GM19397 (cell line): ENCODE measurements at regions not wholly inside any gene's neighbourhood (a gene's known extent, or its start where the extent isn't known, plus 50 kb on each side); places are given as distances from the start of the nearest gene placed in this dataset.
A peak's percentile ranks its signal among the peaks of the same experiment; 100 is the strongest.

ENCODE experiments used
- ATAC-seq: cut with Tn5 transposase; IDR thresholded peaks from one replicate; pipeline ENCODE4 v1.9.1; 2021; ENCODE audit warnings: mild to moderate bottlenecking, moderate library complexity; ENCODE audit not compliant: unreplicated experiment

GRCh38 chr5:164728733-164729132, 1223.3 kb downstream of the MAT2B start:
- ATAC-seq, result no peak

- ATAC-seq, result no peak
These were observed 1229.9 kb downstream of the MAT2B start for GRCh38 chr5:164735334-164735733.

DNA sequence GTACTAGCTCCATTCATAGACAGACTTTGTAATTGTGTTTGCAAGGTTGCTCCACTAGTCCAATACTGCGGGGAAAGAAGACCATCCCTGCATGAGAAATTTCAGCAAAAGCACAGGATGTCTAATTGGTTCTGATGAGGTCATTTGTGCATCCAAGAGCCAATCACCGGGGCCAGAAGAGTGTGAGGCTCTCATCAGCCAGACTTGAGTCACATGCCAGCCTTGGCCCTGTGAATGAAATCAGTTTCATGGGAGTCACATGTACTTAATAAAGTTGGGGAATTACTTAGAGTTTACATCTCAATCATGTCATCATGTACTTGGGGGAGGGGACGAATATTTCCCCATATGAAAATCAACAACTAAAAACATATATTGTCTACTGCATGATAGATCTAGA, 1236.0 kb downstream of the MAT2B start:
- ATAC-seq, result no peak

DNA sequence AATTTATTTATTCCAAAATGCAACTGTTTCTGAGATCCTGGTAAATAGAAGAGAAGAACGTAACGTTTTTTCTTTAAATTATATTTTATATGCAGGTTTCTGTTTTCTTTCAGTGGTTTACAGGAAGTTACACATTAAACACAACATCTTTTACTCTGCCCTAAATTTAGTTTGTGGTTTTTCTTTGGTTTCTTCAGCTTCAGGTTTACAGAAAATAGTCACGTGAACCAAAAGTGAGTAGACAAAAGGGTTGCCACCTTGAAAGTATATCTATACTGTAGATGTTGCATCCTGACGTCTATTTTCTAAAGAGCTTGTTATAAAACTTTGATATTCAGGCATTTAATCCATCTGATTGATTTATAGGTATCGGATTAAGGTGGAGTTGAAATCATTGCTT, 1236.6 kb downstream of the MAT2B start:
- ATAC-seq, result peak; percentile 93

- ATAC-seq, result no peak
These were observed 1241.3 kb downstream of the MAT2B start for GRCh38 chr5:164746723-164747122.

DNA sequence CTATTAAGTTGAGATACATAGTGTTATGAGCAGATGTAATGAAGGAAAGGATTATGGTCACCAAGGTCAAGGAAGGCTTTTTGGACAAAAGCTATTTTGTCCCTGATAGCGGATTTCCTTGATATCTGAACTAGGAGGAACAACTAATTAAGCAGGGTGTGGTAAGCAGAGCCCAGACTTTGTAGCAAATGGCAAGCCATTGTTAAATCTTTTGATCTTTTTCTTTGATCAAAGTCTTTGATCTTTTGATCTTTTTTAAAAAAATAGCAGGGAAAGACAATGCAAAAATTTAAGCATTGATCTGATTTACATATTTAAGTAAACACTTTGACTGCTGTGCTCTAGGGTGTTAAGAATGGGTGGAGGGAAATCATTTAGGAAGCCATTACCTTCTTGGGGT, 1242.0 kb downstream of the MAT2B start:
- no peak for ATAC-seq

DNA sequence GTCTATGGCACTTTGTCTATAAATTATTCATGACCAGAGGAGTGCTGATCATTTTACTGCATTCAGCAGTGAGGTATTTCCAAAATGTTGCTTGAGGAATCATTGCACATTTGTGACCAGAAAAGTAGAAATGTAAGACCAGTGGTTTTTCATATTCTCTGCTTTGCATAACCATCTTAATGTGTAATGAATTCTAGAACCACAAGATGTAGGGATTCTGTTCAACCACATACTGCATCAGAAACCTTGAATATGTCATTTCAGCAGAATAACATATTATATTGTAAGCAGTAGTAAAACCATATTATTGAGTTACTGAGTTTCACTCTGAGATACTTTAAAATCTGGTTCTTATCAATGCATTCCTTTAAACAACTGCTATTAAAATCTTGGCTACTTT, 1243.4 kb downstream of the MAT2B start:
- ATAC-seq, result peak; percentile 91

GRCh38 chr5:164753434-164753833, 1248.0 kb downstream of the MAT2B start:
- no peak for ATAC-seq

DNA sequence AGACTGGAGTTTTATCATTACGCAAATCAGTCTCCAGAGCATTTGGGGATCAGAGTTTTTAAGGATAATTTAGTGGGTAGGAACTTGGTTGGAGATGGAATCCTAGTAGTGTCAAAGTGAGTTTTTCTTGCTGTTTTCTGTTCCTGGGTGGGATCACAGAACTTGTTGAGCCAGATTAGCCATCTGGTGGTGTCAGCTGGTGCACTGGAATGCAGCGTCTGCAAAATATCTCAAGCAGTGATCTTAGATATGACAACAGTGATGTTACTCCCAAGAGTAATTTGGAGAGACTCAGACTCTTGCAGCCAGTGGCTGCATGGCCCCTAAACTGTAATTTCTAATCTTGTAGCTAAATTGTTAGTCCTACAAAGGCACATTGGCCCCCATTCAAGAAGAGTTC, 1257.8 kb downstream of the MAT2B start:
- ATAC-seq, result no peak

- ATAC-seq, result no peak
These were observed 1266.7 kb downstream of the MAT2B start for GRCh38 chr5:164772122-164772521.

DNA sequence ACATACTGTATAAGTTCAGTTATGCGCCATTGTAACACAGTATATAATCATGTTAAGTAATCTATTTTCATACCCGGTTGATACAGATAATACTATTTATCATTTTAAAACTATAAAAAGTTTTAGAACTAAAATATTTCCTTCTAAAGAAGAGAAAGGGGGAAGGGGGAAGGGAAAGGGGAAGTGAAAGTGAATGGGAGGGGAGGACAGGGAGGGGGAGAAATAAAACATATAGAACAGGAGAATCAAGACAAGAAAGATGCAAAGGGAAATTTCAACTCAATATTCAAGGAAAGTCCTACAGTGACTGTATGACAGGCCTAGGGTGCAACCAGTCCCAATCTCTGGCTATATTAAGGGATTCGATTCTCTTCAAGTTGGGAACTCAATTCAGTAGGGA, 1278.8 kb downstream of the MAT2B start:
- no peak for ATAC-seq

GRCh38 chr5:164798110-164798509, 1292.7 kb downstream of the MAT2B start:
- ATAC-seq, result no peak

- ATAC-seq, result no peak
These were observed 1294.0 kb downstream of the MAT2B start for GRCh38 chr5:164799391-164799790.

DNA sequence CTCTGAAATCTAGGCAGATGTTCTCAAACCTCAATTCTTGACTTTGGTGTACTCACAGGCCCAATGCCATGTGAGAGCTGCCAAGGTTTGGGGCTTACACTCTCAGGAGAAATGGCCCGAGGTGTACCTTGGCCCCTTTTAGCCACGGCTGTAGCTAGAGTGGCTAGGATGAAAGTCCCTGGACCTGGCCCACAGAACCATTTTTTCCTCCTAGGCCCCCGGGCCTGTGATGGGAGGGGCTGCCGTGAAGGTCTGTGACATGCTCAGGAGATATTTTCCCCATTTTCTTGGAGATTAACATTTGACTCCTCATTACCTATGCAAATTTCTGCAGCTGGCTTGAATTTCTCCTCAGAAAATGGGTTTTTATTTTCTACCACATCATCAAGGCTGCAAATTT, 1296.5 kb downstream of the MAT2B start:
- ATAC-seq, result no peak

GRCh38 chr5:164809821-164810220, 1304.4 kb downstream of the MAT2B start:
- peak; percentile 89 for ATAC-seq

GRCh38 chr5:164818445-164818844, 1313.0 kb downstream of the MAT2B start:
- no peak for ATAC-seq

- ATAC-seq, result no peak
These were observed 1319.3 kb downstream of the MAT2B start for GRCh38 chr5:164824671-164825070.

GRCh38 chr5:164832516-164832915, 1327.1 kb downstream of the MAT2B start:
- ATAC-seq, result no peak

DNA sequence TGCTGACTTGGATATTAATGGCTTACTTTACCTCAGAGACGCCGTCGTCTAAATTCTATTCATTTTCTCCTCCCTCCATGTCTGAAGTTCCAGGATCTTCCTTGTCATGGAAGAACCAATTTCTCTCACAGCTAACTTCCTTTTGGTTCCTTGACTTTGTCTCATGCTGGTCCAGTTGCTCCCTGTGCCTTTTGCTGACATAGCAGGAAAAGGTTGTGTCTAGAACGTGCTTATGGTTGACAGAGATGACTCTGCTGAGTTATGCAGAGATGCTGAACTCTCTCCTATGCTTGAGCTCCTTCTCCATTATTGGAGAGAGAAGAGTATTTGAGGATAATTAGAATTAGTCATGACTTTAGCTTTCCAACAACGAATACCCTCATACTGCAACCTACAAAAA, 1338.9 kb downstream of the MAT2B start:
- no peak for ATAC-seq

GRCh38 chr5:164860896-164861295, 1355.5 kb downstream of the MAT2B start:
- ATAC-seq, result no peak

DNA sequence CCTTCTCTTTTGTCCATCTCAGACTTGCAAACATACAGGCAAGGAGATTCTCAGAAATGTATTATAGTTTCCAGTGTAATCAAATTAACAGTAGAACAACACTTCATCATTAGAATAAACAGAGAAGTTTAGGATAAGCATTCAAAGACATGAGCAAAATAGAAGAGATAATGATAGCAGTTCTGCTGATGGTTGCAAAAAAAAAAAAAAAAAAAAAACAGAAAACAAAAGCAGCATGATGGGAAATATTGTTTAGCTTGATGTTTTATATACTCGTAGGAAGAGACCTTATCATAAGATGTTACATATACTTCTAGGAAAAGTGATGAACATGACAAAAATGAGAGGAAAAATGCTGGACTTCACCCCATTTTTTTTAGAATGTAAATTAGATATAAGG, 1356.2 kb downstream of the MAT2B start:
- ATAC-seq, result no peak

- peak; percentile 77 for ATAC-seq
These were observed 1363.3 kb downstream of the MAT2B start for GRCh38 chr5:164868761-164869160.

DNA sequence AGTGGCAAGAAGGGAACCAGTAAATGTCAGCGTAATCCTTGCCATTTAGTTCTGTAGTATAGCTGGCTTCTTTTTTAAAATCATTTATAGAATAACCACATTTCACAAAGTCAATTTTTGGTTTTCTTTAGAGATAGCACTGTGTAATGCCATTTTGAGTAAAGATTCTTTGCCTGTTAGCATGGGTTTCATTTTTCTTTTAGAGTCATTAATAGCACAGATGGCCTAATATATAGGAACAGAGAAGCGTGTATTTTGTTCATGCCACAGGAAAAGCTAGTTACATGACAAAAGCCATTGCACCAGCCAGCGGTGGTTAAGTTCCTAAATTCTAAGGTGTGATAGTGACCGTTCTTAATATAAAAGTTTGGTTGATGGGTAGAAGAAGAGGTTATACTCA, 1363.9 kb downstream of the MAT2B start:
- ATAC-seq, result no peak

- ATAC-seq, result no peak
These were observed 1371.4 kb downstream of the MAT2B start for GRCh38 chr5:164876793-164877192.
